ENCODE measurements at regions not wholly inside any gene's neighbourhood (a gene's known extent, or its start where the extent isn't known, plus 50 kb on each side); places are given as distances from the start of the nearest gene placed in this dataset.

DNA sequence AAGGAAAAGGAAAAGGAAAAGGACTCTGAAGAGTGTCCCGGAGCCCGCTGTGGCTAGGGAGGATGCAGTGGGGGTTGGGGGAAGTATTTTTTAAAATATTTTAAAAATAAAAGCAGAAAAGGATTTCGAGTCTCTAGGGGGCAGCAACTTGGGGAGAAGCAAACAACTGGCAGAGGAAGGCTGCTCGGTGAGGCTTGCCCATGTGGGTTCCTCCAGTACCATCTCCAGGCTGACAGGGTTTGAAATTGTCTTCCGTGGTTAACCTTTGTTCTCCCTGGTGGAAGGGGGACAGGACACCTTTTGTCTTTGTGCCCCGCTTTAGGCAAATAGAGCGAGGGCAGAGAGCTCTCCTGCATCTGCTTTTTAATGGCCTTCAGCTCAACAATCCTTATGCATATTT lies 60.4 kb upstream of the SNX9 start:
- DNase-seq (ENCODE audit: low spot score in 2 of 2, unreplicated experiment in 2 of 2), result no peak
- TF ChIP-seq, protein P1, sequence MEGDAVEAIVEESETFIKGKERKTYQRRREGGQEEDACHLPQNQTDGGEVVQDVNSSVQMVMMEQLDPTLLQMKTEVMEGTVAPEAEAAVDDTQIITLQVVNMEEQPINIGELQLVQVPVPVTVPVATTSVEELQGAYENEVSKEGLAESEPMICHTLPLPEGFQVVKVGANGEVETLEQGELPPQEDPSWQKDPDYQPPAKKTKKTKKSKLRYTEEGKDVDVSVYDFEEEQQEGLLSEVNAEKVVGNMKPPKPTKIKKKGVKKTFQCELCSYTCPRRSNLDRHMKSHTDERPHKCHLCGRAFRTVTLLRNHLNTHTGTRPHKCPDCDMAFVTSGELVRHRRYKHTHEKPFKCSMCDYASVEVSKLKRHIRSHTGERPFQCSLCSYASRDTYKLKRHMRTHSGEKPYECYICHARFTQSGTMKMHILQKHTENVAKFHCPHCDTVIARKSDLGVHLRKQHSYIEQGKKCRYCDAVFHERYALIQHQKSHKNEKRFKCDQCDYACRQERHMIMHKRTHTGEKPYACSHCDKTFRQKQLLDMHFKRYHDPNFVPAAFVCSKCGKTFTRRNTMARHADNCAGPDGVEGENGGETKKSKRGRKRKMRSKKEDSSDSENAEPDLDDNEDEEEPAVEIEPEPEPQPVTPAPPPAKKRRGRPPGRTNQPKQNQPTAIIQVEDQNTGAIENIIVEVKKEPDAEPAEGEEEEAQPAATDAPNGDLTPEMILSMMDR (IDR thresholded peaks at IDR 0.05; ENCODE audit: unreplicated experiment), result no peak
- H3K9me3 Mint-ChIP-seq, result no peaks in the 10 kb centered on the region
- H3K36me3 Mint-ChIP-seq, result no peaks in the 10 kb centered on the region
- H3K27ac Mint-ChIP-seq, result peak overlapping the region; percentile 79
- no peaks in the 10 kb centered on the region for H3K27me3 Mint-ChIP-seq (ENCODE audit: low read depth)
- no peak overlapping the region for H3K4me3 Mint-ChIP-seq
- H3K4me1 Mint-ChIP-seq, result peaks cover 39% of the 10 kb centered on the region

DNA sequence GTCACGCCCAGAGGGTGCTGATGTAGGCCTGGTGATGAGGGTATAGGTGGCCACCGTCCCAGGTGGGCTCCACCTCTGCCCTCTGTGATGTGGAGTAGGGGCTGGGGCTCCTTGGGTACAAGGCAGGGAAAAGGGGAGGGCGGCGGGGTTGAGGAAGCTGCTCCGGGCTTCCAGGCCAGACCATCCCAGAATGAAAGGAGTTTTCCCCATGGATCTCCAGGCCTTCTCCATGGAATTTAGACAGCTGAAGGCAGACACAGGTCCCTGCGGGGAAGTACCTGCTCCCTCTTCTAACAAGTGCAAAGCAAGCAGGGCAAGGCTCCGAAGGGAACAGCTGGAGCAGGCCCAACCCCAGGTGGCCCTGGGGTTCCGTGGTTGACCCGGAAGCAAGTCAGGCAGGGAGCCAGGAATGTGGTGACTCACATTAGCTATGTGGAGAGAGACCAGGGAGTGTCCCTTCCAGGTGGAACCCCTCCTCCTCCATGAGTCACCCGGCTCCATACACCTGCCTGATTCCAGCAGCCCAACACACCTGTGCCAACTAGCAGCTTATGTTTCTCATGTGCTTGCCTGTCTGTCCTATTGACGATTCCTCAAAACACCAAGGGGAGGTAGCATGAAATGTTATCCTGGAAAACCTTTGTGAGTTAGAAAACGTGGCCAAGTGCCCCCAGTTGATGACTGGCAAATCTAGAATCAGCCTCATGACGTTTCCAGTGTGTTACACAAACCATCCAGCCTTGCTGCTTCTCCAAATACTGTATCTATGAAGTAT lies 59.7 kb upstream of the SNX9 start:
- H3K27ac Mint-ChIP-seq, result peak overlapping the region; percentile 95
- H3K27me3 Mint-ChIP-seq (ENCODE audit: low read depth), result no peaks in the 10 kb centered on the region
- H3K36me3 Mint-ChIP-seq, result no peaks in the 10 kb centered on the region
- H3K4me1 Mint-ChIP-seq, result peaks cover 39% of the 10 kb centered on the region
- DNase-seq (ENCODE audit: low spot score in 2 of 2, unreplicated experiment in 2 of 2), result peak; percentile 31 to 50
- TF ChIP-seq, protein P1 (IDR thresholded peaks at IDR 0.05; ENCODE audit: unreplicated experiment), result no peak
- no peak overlapping the region for H3K4me3 Mint-ChIP-seq
- no peaks in the 10 kb centered on the region for H3K9me3 Mint-ChIP-seq

DNA sequence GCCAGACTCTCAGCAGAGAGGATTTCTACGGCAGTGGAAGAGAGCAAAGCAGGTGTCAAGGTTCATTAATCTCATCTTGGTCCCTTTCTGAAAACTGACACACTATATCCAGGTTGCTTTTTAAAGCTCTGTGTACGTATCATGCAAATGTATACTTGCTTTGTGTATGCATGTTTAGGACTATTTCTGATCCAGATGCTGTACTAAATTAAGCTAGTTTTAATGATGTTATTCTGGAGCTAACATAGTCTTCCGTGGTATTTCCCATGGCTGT lies 59.2 kb upstream of the SNX9 start:
- Mint-ChIP-seq H3K9me3 (no peaks in the 10 kb centered on the region), H3K4me1 (peaks cover 39% of the 10 kb centered on the region), H3K27ac (peak overlapping the region; percentile 95)

DNA sequence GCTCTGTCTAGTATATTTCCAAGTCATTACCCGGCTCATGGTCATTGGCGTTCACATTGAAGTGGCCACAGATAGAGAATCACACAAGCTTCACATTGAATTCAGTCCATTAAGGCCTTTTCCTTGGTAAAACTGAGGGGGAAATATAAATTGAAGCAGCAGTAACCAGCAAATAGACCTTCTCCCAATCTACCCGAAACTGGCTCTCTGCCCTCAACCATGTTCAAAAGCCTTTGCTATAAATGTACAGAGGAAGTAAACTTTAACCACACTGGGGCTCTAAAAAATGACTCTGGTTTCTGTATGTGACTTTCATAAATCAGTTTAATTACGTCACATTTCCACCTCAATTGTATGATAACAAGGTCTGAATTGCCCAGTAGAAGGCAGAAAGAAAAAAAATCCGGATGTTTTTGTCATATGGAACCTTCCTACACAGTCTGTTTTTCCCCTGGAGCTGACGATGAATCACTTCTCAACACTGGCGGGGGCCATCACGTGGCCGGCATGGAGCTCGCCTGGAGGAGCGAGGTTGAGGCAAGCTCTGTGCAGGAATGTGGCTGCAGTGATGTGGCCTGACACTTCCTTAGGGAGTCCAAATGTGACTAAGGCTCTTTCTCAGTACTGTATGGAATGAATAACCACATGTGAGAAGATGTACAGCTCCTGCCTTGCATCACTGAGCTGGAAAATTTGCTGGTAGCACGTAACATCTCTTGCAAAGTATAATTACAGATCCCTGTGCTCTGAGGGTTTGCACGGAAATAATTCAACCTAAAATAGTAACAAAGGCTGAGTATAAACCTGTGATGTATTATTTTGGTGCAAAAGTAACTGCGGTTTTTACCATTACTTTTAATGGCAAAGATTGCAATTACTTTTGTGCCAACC lies 58.6 kb upstream of the SNX9 start:
- peak; percentile 49 to 71 for DNase-seq (ENCODE audit: low spot score in 2 of 2, unreplicated experiment in 2 of 2)
- H3K4me3 Mint-ChIP-seq, result no peak overlapping the region

More for the DNA sequence above, 59.2 kb upstream of the SNX9 start:
- TF ChIP-seq, protein P1 (IDR thresholded peaks at IDR 0.05; ENCODE audit: unreplicated experiment), result no peak
- Mint-ChIP-seq H3K27me3 (ENCODE audit: low read depth) (no peaks in the 10 kb centered on the region), H3K36me3 (no peaks in the 10 kb centered on the region), H3K4me3 (no peak overlapping the region)
- no peak for DNase-seq (ENCODE audit: low spot score in 2 of 2, unreplicated experiment in 2 of 2)

DNA sequence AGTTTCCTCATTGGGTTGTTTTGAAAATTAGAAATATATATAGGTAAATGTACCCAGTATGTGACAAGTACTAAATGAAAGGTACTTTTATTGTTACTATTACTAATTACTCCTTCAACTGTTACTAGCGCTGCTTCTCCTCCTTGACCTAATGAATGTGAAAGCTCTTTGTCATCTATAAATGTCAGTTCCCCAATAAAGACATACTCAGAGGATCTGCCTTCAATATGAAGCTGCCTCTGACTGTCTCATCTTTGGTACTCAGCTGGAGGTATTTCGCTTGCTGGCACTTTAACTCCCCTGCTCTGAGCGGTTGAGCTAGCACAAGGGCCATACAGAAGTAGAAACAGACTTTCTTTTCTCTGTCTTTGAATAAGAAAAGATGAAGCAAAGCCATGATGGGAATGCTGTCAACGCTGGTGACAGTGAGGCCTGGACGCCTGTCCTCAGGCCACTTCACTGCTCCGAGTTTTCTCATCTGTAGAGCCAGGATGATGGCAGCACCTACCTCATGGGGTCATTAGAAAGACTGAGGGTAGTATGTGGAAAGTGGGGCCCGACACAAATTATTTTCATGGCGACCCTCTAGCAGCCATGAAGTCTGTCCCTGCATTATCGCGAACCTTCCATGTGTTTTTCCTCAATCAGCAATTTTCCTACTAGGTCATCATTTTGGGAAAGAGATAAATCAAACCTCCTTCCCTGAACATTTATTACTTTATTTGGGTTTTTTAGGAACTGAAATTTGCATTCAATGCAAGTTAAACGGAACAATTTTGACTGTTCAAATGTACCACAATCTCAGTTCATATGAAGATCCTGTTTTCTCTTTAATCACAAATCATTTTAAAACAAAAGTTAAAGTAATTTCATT lies 55.9 kb upstream of the SNX9 start:
- H3K9me3 Mint-ChIP-seq, result no peaks in the 10 kb centered on the region
- no peak for DNase-seq (ENCODE audit: low spot score in 2 of 2, unreplicated experiment in 2 of 2)
- H3K27ac Mint-ChIP-seq, result no peak overlapping the region
- TF ChIP-seq, protein P1 (IDR thresholded peaks at IDR 0.05; ENCODE audit: unreplicated experiment), result no peak
- no peaks in the 10 kb centered on the region for H3K36me3 Mint-ChIP-seq
- no peaks in the 10 kb centered on the region for H3K27me3 Mint-ChIP-seq (ENCODE audit: low read depth)
- H3K4me3 Mint-ChIP-seq, result no peak overlapping the region
- peaks cover 30% of the 10 kb centered on the region for H3K4me1 Mint-ChIP-seq

More for the DNA sequence above, 58.6 kb upstream of the SNX9 start:
- TF ChIP-seq, protein P1 (IDR thresholded peaks at IDR 0.05; ENCODE audit: unreplicated experiment), result no peak
- H3K9me3 Mint-ChIP-seq, result no peaks in the 10 kb centered on the region
- H3K27me3 Mint-ChIP-seq (ENCODE audit: low read depth), result no peaks in the 10 kb centered on the region
- no peaks in the 10 kb centered on the region for H3K36me3 Mint-ChIP-seq
- peaks cover 41% of the 10 kb centered on the region for H3K4me1 Mint-ChIP-seq
- peak overlapping the region; percentile 95 for H3K27ac Mint-ChIP-seq

All from mesothelial cell of epicardium (in vitro differentiated cells).